Stimulated activated naive CD8-positive, alpha-beta T cell treated with anti-CD3 and anti-CD28 coated beads, Interleukin-15, amount 100 ng/mL, for 72 hours (primary cell): ENCODE measurements at regions not wholly inside any gene's neighbourhood (a gene's known extent, or its start where the extent isn't known, plus 50 kb on each side); places are given as distances from the start of the nearest gene placed in this dataset.

Experiments used
- ATAC-seq: fragments of 150-1000 bp; cut with Tn5 transposase; 2 replicates; pipeline ENCODE4 v1.10.0; 2021; ENCODE audit warnings: mild to moderate bottlenecking, moderate library complexity
- DNase-seq, 2 donors: peaks; one replicate each; pipeline ENCODE4 v3.0.0; 2021 to 2022
- H3K27ac Mint-ChIP-seq, 2 donors: one replicate each; pipeline ENCODE4 v1.8.0; 2022; ENCODE audit warnings: mild to moderate bottlenecking in 2 of 2, mixed read lengths in 2 of 2, moderate library complexity in 2 of 2
- H3K27me3 Mint-ChIP-seq: one replicate; pipeline ENCODE4 v1.8.0; 2022; ENCODE audit warnings: mixed read lengths
- H3K4me1 Mint-ChIP-seq: one replicate; pipeline ENCODE4 v1.8.0; 2022; ENCODE audit warnings: mild to moderate bottlenecking, mixed read lengths
- H3K4me3 Mint-ChIP-seq, 2 donors: one replicate each; pipeline ENCODE4 v1.8.0; 2022; ENCODE audit warnings: mild to moderate bottlenecking in 2 of 2, mixed read lengths in 2 of 2, moderate library complexity in 1 of 2
- H3K9me3 Mint-ChIP-seq, 2 donors: one replicate each; pipeline ENCODE4 v1.8.0; 2022; ENCODE audit warnings: mixed read lengths in 2 of 2

DNA sequence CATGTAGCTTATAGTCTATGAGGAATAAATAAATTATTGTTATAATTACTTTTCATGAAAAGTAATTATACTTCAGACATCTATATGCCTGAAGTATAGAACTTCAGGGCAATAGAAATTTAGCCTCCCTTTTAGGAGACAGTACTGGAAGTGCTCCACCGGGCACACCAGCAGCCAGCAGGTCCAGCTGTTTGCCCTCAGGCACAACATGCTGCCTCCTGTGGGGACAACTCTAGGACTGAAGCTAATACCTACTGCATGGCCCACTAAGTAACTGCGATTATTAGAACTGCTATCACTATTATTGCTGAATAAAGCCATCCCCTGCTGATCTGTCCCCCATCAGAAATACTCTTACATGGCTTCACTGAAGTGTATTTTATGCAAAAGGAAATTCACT, 329.6 kb downstream of the MED10 start:
- peaks cover 0 to 3% of the 10 kb centered on the region in 2 donors for H3K9me3 Mint-ChIP-seq
- ATAC-seq = no peak
- no peak overlapping the region for H3K4me3 Mint-ChIP-seq
- no peaks in the 10 kb centered on the region for H3K4me1 Mint-ChIP-seq
- no peak overlapping the region for H3K27ac Mint-ChIP-seq
- no peak for DNase-seq
- peaks cover 21% of the 10 kb centered on the region for H3K27me3 Mint-ChIP-seq

DNA sequence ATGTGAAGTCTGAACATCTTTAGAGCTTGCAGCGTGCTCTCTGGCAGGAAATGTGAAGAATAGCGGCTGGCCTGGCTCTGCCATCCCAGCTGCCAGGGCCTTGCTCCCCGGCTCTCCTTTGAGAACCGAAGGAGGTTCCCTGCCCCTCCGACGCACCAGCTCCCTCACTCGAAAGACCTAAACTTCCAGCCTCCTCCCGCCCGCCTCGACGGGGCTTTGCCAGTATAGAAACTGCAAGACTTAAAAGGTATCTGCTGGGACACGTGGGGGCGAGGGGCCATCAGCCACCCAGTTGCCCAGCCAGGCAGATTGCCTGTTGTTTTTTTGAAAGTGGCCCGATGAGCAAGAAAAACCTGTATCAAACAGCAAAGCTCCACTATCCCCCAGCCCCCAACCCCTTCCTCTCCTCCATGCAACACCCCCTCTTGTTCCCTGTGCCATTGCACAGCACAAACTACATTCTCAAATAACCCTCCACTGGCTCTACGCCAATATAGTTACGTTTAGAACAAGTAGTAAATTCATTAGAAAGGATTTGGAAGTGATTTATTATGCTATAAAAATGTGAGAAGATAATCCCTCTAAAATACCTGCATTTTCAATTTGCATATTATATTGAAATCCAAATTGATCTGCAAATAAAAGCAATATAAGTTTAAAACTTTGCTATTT, 331.9 kb downstream of the MED10 start:
- DNase-seq (no peak), ATAC-seq (no peak)
- Mint-ChIP-seq H3K4me3 (no peak overlapping the region), H3K27me3 (peaks cover 16% of the 10 kb centered on the region), H3K4me1 (no peaks in the 10 kb centered on the region), H3K27ac (no peak overlapping the region), H3K9me3 (no peaks in the 10 kb centered on the region)

DNA sequence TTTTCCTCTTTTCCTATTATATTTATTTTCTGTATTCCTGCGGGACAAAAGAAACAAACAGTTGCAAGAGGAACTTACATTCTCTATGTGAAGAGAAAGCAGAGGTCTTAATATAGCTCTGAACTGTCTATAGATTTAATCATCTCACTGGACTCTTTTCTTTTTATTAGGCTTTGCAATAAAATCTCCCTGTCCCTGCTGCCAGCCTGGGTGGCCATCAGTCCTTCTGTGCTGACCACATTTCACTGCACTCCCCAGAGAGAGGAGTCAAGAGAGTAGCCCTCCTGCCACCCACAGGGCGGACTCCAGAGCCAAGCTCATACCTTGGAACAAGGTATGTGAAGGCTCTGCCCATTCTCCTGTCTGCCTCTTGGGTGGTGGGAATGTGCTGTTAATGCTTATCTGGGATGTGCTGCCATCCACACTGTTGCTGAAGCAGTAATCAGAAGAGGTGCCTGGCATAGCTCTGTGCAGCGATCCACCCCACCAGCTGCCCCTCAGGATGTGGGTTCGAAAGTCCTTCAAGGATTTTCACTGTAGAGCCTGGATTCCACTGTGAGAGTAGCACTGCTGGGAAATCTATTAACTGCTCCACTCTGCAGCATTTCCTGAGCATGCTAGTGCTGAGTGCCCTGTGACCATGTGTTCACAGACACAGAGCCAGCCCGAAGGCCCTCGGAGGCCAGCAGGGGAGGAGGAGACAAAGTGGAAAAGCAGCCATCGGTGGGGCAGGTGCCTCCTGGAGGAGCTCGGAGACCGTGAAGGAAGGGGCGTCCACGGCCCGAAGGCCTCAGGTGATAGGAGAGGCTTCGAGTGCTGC, 334.6 kb downstream of the MED10 start:
- H3K4me1 Mint-ChIP-seq = no peaks in the 10 kb centered on the region
- H3K27me3 Mint-ChIP-seq = peaks cover 16% of the 10 kb centered on the region
- no peaks in the 10 kb centered on the region for H3K9me3 Mint-ChIP-seq
- ATAC-seq (no peak), DNase-seq (no peak)
- H3K27ac Mint-ChIP-seq = no peak overlapping the region
- no peak overlapping the region for H3K4me3 Mint-ChIP-seq

DNA sequence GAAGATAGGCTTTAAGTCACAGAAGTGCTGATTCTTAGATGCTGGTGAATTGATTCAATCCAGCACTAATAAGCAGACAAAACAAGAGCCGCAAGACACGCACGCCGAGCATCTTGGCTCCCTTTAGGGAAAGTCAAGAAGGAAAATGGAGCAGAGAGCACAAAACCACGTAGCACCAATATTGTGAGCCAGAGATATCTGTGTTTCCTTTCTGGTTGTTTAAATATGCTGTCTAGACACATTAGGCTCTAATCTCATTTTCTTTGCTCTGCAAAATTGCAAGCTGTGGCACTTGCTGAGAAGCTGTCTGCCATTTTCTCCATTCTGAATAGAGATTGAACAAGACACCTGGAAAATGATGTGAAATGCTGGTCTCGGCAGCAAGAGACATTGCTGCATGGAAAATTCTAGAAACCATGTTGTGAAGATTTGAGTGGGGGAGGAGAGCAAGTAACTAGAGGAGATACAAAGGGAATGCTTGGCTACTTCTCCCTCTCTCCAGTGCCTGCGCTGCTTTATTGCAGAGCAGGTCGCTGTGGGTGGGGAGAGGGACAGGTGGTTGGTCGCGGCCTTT, 336.3 kb downstream of the MED10 start:
- no peak for DNase-seq
- Mint-ChIP-seq H3K27me3 (peaks cover 16% of the 10 kb centered on the region), H3K4me1 (no peaks in the 10 kb centered on the region), H3K9me3 (no peaks in the 10 kb centered on the region), H3K27ac (no peak overlapping the region), H3K4me3 (no peak overlapping the region)
- no peak for ATAC-seq

DNA sequence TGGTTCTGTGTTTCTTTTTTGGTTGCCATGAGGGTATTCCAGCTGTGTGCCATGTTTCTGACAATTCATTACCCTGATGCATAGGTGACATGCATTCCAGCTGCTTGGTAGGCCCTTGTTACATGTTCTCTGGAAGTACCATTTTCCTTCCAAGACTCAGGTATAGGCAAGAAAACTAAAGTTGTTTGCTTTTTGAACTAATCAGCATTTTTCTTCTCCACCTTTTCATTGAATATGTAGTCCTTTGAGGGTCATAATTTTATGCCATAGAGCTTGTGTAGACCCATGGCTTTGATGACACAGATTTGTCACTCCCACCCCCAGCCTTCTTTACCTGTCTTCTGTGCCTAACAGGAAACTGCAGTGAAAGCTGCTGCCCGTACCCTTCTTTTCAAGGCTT, 339.2 kb downstream of the MED10 start:
- peaks cover 6% of the 10 kb centered on the region for H3K27me3 Mint-ChIP-seq
- DNase-seq = no peak
- no peak overlapping the region for H3K27ac Mint-ChIP-seq
- no peak for ATAC-seq
- peaks cover 0 to 6% of the 10 kb centered on the region in 2 donors for H3K9me3 Mint-ChIP-seq
- no peak overlapping the region for H3K4me3 Mint-ChIP-seq
- no peaks in the 10 kb centered on the region for H3K4me1 Mint-ChIP-seq

DNA sequence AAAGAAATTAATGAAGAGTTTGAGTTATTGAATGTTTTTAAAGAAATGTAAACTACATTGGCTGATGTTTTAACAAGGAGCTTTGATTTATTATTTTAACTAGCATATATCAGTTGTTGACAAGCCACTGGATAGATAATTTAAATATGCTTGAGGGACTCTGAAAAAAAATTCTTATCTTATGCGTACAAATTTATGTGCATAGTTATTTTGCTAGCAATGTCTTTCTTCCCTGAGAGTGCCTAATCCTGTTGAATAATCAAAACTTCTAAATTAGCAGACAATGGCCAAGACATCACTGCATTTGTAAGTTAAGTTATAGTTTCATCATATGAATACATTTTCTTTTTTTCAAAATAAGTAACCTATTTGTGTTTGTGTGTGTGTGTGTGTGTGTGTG, 342.3 kb downstream of the MED10 start:
- no peak for ATAC-seq
- Mint-ChIP-seq H3K27ac (no peak overlapping the region), H3K4me1 (no peaks in the 10 kb centered on the region), H3K27me3 (no peaks in the 10 kb centered on the region), H3K4me3 (no peak overlapping the region), H3K9me3 (peaks cover 10 to 13% of the 10 kb centered on the region in 2 donors)
- no peak for DNase-seq

DNA sequence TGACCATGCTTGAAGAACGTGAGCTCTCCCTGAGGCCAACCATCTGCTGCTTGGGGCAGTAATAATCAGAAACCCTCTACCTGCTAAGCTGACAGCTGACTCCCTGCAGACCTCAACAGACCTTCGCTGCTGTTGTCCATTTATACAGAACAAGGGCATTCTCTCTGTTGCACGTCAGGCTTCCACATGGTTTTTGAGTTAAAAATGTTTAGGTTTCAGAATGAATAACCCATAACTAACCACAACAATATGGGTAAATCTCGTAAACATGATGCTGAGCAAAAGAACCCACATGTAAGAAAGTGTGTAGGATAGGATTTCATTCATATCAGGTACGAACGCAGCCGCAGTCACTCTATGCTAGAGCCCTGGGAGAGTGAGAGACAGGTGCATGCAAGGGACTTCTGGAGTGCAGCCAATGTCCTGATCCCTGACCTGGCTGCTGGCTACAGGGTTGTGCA, 348.5 kb downstream of the MED10 start:
- no peaks in the 10 kb centered on the region for H3K4me1 Mint-ChIP-seq
- no peak for DNase-seq
- H3K4me3 Mint-ChIP-seq = no peak overlapping the region
- peaks cover 7 to 13% of the 10 kb centered on the region in 2 donors for H3K9me3 Mint-ChIP-seq
- no peaks in the 10 kb centered on the region for H3K27me3 Mint-ChIP-seq
- no peak overlapping the region for H3K27ac Mint-ChIP-seq
- no peak for ATAC-seq

DNA sequence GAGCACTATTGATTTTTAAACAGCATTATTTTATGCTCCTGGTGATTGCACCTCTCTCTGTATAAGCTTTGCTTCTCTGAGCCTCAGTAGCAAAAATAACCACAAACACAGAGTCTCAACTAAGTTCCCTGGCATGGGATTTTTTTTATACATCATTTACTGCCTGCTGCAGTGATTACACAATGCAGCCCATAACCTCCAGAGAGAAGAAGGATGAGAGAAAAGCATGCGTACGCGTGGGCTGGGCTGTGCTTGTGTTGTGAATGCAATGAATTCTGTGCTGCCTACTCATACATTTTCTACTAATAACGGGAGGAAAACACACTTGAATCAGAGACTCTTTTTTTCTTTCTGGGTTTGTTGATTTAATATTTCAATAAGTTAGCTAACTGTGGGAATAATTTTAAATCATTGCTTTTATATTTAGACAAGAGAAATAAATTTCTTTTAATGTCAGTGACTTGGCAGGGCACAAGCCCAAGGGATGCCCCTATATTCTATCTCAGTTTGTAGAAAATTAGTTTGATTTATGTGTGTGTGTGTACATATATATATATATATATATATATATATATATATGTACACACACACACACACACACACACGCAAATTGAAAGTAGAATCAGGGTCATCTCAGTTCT, 351.5 kb downstream of the MED10 start:
- no peak for ATAC-seq
- Mint-ChIP-seq H3K27me3 (no peaks in the 10 kb centered on the region), H3K4me3 (no peak overlapping the region), H3K4me1 (no peaks in the 10 kb centered on the region), H3K9me3 (peaks cover 5 to 9% of the 10 kb centered on the region in 2 donors), H3K27ac (no peak overlapping the region)
- no peak for DNase-seq

DNA sequence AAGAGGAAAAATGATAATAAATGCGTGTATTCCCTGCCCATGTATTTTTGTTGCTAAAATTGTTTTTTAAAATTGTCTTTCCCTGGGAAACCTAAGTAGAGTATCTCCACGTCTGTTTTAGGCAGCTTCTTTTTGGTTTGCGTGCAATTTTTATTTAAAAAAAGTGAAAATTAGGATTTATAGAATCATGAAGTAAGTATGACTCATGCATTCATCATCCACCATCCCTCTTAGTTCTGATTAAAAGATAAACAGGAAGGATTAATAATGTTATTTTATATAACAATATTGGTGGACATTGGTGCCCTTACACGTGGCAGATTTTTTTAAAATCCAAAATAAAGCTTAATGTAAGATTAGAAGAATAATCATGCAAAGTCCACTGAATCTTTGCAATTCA, 358.7 kb downstream of the MED10 start:
- H3K27me3 Mint-ChIP-seq = no peaks in the 10 kb centered on the region
- H3K27ac Mint-ChIP-seq = no peak overlapping the region
- H3K4me3 Mint-ChIP-seq = no peak overlapping the region
- no peaks in the 10 kb centered on the region for H3K4me1 Mint-ChIP-seq
- no peaks in the 10 kb centered on the region for H3K9me3 Mint-ChIP-seq
- ATAC-seq (no peak), DNase-seq (no peak)

DNA sequence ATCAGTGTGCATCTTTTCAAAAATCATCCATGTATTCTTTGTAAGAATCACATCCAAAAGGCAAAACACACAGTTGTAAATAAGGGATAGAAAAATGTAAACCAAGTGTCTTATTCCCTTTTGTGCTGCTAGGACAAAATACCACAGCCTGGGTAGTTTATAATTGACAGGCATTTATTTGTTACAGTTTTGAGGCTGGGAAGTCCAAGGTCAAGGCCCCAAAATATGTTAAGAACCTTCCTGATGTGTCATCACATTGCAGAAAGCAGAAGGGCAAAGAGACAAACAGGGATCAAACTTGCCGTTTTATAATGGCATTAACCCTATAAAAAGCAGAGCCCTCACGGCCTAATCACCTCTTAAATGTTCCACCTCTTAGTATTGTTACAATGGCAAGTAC, 364.8 kb downstream of the MED10 start:
- ATAC-seq (no peak), DNase-seq (no peak)
- H3K9me3 Mint-ChIP-seq = peaks cover 0 to 12% of the 10 kb centered on the region in 2 donors
- H3K27me3 Mint-ChIP-seq = peaks cover 2% of the 10 kb centered on the region
- no peak overlapping the region for H3K4me3 Mint-ChIP-seq
- no peak overlapping the region for H3K27ac Mint-ChIP-seq
- H3K4me1 Mint-ChIP-seq = no peaks in the 10 kb centered on the region

DNA sequence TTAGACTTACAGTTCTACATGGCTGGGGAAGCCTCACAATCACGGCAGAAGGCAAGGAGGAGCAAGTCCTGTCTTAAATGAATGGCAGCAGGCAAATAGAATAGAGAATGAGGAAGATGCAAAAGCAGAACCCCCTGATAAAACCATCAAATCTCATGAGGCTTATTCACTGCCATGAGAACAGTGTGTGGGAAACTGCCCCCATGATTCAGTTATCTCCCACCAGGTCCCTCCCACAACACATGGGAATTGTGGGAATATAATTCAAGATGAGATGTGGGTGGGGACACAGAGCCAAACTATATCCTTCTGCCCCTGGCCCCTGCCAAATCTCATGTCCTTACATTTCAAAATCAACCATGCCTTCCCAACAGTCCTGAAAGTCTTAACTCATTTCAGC, 367.1 kb downstream of the MED10 start:
- Mint-ChIP-seq H3K27ac (no peak overlapping the region), H3K27me3 (peaks cover 7% of the 10 kb centered on the region), H3K9me3 (peaks cover 0 to 12% of the 10 kb centered on the region in 2 donors), H3K4me1 (no peaks in the 10 kb centered on the region), H3K4me3 (no peak overlapping the region)
- DNase-seq (no peak), ATAC-seq (no peak)

DNA sequence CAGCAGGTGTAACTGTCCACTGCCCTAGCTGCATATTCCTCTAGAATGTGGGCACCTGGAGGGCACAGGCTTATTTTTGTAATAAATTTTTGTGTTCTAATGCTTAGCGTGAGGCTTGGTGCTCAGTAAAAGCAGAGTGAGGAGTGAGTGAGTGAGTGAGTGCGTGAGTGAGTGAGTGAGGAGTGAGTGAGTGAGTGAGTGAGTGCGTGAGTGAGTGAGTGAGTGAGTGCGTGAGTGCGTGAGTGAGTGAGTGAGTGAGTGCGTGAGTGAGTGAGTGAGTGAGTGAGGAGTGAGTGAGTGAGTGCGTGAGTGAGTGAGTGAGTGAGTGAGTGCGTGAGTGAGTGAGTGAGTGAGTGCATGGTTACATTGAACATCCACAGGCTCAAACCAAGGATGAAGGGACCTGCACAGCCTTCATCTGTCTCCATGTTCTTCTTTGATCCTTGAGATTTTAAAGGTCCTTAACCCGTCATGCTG, 371.5 kb downstream of the MED10 start:
- peaks cover 7% of the 10 kb centered on the region for H3K27me3 Mint-ChIP-seq
- no peak overlapping the region for H3K27ac Mint-ChIP-seq

DNA sequence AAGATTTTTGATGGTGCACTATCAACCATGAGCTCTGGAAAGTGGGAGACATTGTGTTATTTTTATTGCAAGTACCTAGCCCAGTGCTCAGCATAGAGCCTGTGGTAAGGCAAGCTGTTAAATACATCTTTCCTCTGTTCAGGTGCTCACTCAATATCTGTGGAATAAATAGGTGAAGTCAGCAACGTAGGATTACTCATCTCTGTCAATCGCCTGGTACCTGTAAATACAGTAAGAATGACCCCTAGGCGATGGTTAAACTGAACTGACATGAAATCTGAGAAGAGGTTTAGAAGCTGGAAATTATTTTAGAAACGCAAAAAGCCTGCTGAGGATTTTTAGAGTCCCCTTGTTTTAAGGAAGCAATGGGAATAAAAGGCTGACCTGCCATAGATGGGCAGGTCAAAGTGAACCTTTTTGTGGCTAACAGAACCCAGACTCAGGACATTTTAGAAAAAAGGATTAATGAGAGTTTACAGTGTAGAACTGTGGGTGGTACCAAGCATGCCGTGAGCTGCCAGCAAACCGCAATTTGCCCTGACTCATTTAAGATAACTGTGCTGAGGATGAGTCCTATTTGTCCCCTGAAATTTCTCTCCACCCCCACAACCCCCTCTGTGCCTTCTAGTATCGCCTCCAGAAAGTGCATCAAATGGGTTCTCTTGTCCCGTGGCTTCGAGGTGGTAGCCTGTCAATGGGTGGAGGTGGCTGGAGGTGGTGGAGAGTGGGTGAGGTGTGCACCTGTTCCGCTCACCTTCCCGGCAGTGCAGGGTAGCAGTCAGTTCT, 375.1 kb downstream of the MED10 start:
- Mint-ChIP-seq H3K4me1 (no peaks in the 10 kb centered on the region), H3K9me3 (peaks cover 0 to 8% of the 10 kb centered on the region in 2 donors), H3K27me3 (peaks cover 19% of the 10 kb centered on the region), H3K27ac (no peak overlapping the region), H3K4me3 (no peak overlapping the region)
- no peak for ATAC-seq
- no peak for DNase-seq

More for the DNA sequence above, 371.5 kb downstream of the MED10 start:
- Mint-ChIP-seq H3K4me3 (no peak overlapping the region), H3K9me3 (peaks cover 0 to 12% of the 10 kb centered on the region in 2 donors), H3K4me1 (no peaks in the 10 kb centered on the region)
- DNase-seq (no peak), ATAC-seq (no peak)

DNA sequence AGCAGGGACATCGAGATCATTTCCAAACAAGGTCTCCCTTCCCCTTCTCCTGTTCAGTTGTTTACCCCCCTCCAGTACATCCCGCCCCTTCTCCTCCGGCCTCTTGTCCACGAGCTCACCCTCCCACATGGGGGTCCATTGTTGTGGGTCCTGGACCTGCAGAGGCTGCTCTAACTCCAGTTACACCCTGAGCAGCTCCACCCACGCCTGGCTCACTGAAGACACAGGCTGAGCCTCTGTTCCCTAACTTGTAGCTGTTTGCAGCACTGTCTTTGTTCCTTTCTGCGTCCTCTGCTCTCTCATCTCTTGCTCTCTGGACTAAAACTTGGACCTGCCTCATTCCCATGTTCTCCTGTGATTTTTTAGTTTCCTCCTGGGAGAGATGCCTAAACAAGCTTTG, 377.5 kb downstream of the MED10 start:
- ATAC-seq (no peak), DNase-seq (no peak)
- Mint-ChIP-seq H3K9me3 (peaks cover 7 to 21% of the 10 kb centered on the region in 2 donors), H3K27ac (no peak overlapping the region), H3K27me3 (peaks cover 16% of the 10 kb centered on the region), H3K4me3 (no peak overlapping the region), H3K4me1 (no peaks in the 10 kb centered on the region)

DNA sequence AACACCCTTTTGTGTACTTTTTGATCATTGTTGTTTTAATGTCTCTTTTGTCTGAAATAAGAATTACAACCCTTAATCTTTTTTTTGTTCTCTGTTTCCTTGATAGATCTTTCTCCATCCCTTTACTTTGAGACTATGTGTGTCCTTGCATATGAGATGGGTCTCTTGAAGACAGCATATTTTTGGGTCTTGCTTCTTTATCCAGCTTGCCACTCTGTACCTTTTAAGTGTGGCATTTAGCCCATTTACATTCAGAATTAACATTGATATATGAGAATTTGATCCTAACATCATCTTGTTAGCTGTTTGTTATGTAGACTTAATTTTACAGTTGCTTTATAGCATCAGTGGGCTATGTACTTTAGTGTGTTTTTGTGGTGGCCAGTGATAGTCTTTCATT, 382.5 kb downstream of the MED10 start:
- Mint-ChIP-seq H3K9me3 (peaks cover 13 to 53% of the 10 kb centered on the region in 2 donors), H3K4me1 (no peaks in the 10 kb centered on the region), H3K4me3 (no peak overlapping the region), H3K27ac (no peak overlapping the region), H3K27me3 (peaks cover 9% of the 10 kb centered on the region)
- ATAC-seq = no peak
- DNase-seq = no peak
